ENCODE measurements at regions not wholly inside any gene's neighbourhood (a gene's known extent, or its start where the extent isn't known, plus 50 kb on each side); places are given as distances from the start of the nearest gene placed in this dataset.
"Not testable (repeated sequence)": the region's sequence is repeated elsewhere in the genome, so short reads cannot be mapped to it uniquely, and the experiment has no call there.

GRCh38 chr17:77838748-77839697 lies 119.5 kb upstream of the TNRC6C start:
- no peak for DNase-seq (ENCODE audit: low read depth)

GRCh38 chr17:77839698-77840512 lies 118.6 kb upstream of the TNRC6C start:
- no peak for DNase-seq (ENCODE audit: low read depth)

GRCh38 chr17:77840513-77841165 lies 117.9 kb upstream of the TNRC6C start:
- no peak for DNase-seq (ENCODE audit: low read depth)

DNA sequence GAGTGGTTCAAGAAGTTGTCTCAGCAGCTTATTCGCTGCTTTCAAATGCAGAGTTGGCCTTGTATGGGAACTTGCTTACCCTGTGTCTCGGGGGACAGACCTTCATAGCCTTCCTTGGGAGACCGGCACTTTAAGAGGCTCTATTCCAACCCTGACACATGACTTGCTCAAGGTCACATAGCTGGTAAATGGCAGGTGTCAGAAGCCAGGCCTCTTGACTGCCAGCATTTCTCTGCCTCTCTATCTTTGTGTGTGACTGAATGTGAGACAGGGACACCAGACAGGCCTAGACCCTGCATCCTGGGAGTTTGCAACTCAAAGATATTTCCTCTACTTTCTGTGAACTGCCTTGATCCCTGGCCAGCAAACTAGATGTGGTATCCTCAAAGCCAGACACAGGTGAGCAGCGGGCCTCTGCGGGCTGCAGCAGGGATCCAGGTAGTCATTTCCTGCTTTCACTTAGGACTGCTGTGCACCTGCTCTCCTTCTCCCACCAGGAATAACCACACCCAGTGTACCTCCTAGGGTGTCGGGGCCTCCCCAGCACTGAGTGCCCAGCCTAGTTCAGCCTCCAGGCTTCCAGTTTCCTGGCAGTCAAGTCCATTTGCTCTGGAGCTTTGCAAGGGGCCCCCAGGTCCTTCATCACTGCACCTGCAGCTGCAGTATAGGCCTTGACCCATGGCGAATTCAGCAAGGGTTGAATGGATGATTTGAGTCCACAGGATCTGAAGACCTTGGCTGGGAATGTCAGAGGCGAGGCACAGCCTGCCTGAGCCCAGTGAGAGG lies 116.6 kb upstream of the TNRC6C start:
- no peak for DNase-seq (ENCODE audit: low read depth)

- no peak for DNase-seq (ENCODE audit: low read depth)
Observed at GRCh38 chr17:77842528-77843147, 115.9 kb upstream of the TNRC6C start.

DNA sequence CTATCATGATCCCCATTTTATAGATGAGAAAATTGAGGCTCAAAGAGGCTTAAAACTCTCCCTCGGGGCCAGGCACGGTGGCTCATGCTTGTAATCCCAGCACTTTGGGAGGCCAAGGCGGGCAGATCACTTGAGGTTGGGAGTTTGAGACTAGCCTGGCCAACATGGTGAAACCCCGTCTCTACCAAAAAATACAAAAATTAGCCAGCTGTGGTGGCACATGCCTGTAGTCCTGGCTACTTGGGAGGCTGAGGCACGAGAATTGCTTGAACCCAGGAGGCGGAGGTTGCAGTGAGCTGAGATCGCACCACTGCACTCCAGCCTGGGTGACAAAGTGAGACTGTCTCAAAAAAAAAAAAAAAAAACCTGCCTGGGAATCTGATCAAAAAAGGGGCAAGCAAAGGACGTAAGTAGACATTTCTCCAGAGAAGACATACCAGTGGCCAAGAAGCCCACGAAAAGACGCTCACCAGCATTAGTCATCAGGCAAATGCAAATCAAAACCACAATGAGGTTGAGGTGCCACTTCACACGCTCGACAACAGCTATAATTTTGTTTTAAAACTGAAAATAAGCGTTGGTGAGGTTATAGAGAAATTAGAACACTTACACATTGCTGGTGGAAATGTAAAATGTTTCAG lies 115.1 kb upstream of the TNRC6C start:
- not testable (repeated sequence) for DNase-seq (ENCODE audit: low read depth)

GRCh38 chr17:77843896-77844295 lies 114.6 kb upstream of the TNRC6C start:
- DNase-seq (ENCODE audit: low read depth): no peak

DNA sequence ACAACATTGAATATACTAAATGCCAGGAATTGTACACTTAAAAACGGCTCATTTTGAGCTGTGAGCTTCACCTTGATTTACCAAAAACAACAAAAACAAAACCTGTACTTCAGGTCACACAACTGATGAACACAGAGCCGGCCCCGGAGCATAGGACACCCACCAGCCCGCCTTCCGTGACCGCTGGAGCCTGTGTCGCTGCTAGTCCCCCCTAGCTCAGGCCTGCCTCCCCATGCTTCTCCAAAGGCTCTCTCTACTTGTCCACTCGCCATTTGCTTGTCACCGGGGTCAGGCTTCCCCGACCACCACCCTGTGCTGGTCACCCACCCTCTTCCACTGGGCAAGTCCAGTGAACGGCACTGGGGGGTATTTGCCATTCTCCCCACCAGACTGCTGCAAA lies 113.8 kb upstream of the TNRC6C start:
- DNase-seq (ENCODE audit: low read depth): no peak

DNA sequence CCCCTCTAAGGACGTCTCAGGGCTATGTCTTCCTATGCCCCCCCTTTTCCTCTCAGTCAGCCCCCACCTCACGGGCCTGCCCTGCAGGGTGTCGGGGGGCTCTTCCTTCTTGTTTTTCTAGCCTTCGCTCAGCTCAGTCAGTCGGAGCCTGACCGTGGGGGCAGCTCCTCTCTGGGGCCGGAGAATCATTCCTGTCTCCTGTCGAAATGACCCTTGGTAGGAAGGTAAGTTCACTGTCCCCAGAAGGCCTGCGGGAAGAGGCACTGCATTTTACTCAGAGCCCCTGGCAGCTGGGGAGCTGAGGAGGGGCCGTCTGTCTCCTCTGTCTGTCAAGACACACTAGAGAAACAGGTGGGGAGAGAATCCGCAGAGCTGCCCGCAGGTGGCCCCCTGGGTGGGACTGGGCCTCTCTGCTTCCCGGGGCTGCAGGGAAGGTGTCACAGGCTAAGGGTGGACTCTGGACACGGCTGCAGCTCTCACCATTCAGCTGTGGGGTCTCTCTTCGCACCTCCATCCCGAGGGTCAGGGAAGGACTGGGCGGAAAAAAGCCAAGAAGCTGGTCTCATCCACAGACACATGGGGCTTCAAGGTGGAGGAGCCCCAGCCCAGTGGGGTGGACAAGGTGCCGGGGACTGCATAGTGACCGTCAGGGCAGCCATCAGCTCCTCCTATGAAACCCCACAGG lies 112.8 kb upstream of the TNRC6C start:
- DNase-seq (ENCODE audit: low read depth): no peak

- DNase-seq (ENCODE audit: low read depth): no peak
Observed at GRCh38 chr17:77846531-77847085, 111.9 kb upstream of the TNRC6C start.

DNA sequence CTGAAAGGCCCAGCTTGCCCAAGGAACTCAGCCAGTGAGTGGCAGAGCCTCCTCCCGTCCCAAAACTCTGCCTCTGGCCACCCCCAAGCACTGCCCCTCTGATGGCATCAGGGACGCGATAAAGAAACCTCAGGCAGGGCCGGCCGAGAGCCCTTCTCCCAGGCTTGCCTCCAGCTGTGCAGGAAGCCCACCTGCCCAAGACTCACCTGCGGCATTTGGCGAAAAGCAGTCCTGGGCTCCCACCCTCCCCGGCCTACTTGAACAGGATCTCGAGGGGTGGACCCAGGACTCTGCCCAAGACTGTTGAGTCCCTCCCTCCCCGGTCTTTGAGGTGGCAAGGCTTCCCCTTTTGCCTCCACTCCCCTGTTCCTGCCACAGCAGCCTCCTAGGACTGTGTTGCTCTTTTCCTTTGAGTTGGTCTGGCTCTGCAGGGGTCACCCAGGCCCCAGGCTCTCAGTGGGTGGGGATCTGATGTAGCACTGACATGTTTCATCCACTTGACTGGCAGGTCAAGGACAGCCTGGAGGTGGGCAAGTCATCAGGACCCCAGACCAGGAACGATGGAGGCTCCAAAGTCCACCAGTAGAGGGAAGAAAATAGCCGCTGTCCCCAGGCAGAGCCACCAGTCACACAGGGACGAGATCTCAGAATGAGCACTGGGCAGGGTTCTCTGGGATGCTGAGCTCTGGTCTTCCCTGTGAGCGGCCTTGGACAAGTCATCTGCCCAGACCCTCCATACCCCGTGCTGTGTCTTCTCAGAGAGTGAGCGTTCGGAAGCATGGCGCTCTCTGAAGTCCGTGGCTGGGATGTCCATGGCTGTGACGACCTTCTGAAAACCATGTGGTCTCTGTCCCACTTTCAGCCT lies 111.0 kb upstream of the TNRC6C start:
- no peak for DNase-seq (ENCODE audit: low read depth)

DNA sequence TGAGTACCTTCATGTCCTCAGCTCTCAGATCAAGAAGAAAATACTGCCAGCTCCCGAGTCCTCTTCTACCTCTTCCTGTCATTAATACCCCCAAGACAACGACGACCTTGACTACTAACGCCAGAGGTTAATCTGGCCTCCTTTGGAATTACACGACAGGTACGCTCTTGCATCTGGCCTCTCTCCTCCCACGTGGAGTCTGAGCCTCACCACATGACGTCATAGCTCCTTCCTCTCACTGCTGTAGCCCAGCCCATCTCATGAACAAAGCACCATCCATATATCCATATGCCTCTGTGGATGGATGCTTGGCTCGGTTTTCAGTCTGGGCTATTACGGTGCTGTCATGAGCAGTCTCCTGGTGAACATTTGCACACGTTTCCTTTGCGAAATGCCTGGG lies 110.2 kb upstream of the TNRC6C start:
- no peak for DNase-seq (ENCODE audit: low read depth)

GRCh38 chr17:77849239-77849638 lies 109.3 kb upstream of the TNRC6C start:
- DNase-seq (ENCODE audit: low read depth): no peak

GRCh38 chr17:77851921-77852320 lies 106.6 kb upstream of the TNRC6C start:
- no peak for DNase-seq (ENCODE audit: low read depth)

DNA sequence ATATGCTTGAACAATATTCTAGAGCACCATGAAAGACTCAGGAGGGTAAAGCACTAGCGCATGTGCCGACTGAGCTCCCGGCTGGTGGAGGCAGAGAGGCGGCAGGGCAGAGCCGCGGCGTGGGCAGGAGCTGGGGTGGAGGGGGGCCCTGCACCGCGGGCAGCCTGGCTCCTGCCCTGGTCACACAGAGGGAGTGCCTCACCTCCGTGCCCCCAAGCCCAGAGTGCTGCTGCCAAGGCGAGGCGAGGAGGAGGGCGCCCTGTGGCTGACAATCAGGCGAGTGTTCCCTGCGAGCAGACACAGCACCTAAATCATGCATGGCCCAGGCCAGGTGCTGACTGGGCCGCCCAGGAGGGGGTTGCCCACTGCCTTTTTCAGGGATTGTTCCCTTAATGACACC lies 105.8 kb upstream of the TNRC6C start:
- DNase-seq (ENCODE audit: low read depth): no peak

DNA sequence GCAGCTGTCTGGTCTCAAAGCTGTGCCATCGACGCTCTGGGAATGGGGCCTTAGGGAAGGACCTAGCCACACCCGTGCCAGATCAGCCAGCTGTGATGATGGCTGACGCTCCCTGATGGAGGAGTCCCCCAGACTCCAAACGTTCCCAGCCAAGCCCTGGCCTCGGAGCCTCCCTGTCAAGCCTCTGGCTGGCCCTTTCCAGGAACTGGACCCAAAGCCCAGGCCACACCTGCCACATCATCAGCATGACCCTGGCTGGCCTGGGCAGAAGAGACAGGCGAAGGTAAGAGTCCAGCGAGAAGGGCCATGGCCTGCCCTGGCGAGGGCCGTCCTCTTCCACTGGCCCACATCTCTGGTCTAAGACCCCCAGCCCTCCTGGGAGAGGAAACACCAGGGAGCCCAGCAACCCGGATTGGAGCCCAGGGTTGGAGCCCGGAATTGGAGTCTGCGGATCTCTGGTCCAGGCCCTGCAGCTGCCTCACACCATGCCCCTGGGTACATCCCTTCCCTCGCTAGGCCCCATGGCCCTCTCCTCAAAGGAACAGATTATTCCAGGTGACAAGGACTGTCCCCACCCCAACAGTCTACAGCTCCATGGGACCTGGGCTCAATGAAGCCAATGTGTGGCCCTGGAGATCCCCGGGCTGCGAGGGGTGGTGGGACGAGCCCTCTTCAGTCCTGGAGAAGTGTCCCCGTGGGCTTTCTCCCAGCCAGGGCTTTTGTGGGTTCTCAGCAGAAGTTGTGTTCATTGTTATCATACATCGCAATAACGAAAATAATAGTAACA lies 105.1 kb upstream of the TNRC6C start:
- no peak for DNase-seq (ENCODE audit: low read depth)

DNA sequence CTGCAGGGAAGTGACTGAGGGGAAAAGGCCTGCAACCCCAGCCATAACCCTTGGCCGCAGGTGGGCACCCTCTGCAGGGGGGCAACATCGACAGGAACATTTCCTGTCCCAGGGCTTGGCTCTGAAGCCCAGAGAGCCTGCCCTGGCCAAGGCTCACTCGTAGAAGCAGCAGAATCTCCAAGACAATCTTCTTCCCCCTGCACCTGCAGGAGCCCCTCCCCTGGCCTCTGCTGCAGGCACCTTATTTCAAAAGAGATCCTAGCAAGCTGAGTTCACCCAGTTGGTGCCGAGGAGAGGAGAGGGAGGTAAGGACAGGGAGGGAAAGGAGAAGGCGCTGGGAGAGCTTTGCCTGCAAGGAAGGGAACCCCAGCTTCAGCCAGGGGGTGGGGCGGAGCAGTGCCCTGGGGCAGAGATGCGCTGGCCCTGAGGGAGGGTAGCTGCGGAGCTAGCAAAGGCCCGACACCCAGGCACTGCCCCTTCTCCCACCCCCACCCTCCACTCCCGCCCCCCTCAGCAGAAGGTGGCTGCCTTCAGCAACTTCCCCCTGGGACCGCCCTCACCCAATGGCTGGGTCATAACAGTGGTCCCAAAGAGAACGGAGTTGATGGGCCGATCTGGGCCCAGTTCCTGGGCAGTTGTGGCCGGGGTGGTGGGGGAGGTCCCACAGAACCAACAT lies 104.3 kb upstream of the TNRC6C start:
- DNase-seq (ENCODE audit: low read depth): no peak
